K562 (cell line): ENCODE measurements at regions not wholly inside any gene's neighbourhood (a gene's known extent, or its start where the extent isn't known, plus 50 kb on each side); places are given as distances from the start of the nearest gene placed in this dataset.

Experiments
- ARID2 ChIP-seq: fragments of 450-650 bp; IDR thresholded peaks from 2 replicates; pipeline ENCODE4 v1.6.1; 2017; ENCODE audit warnings: antibody characterized with exemption, mild to moderate bottlenecking
- ESRRA ChIP-seq: fragments of 450-650 bp; IDR thresholded peaks from 2 replicates; pipeline ENCODE4 v1.6.1; 2014; ENCODE audit warnings: low read depth, mild to moderate bottlenecking, moderate library complexity, borderline replicate concordance
- ETS2 ChIP-seq: IDR thresholded peaks from 2 replicates; pipeline ENCODE4 v1.6.1; 2016; ENCODE audit warnings: borderline replicate concordance, missing genetic modification characterization, mild to moderate bottlenecking, moderate library complexity, missing compliant biosample characterization; ENCODE audit not compliant: poor library complexity, severe bottlenecking
- KLF1 ChIP-seq: fragments of 450-650 bp; IDR thresholded peaks from 2 replicates; pipeline ENCODE4 v1.6.1; 2016; ENCODE audit warnings: missing genetic modification characterization, missing compliant biosample characterization
- SLC30A9 ChIP-seq: fragments of 250-450 bp; sonication (Bioruptor Pico); IDR thresholded peaks from 2 replicates; pipeline ENCODE4 v1.8.0; 2022; ENCODE audit warnings: mild to moderate bottlenecking, moderate library complexity
- SP1 ChIP-seq: sonication (generic); formaldehyde crosslinking; IDR thresholded peaks from 2 replicates; pipeline ENCODE4 v1.8.1; 2022; ENCODE audit warnings: mild to moderate bottlenecking, missing genetic modification reagents
- USF2 ChIP-seq: sonication (generic); formaldehyde crosslinking; IDR thresholded peaks from 2 replicates; pipeline ENCODE4 v1.5.0; 2020; ENCODE audit warnings: missing genetic modification reagents
- ZNF23 ChIP-seq: fragments of 250-450 bp; sonication (Bioruptor Pico); IDR thresholded peaks from 2 replicates; pipeline ENCODE4 v1.4.0; 2020; ENCODE audit warnings: mild to moderate bottlenecking
- ZNF274 ChIP-seq: IDR thresholded peaks from 2 replicates; pipeline ENCODE4 v1.6.1; 2011; ENCODE audit warnings: low read depth, mild to moderate bottlenecking, low read length, moderate library complexity, borderline replicate concordance
- TF ChIP-seq, protein P1 (sequence below): fragments of 250-450 bp; sonication (Bioruptor Pico); IDR thresholded peaks from 2 replicates; pipeline ENCODE4 v1.4.0; 2020; ENCODE audit warnings: mild to moderate bottlenecking
- TF ChIP-seq, protein P2 (sequence below), 3 experiments: IDR thresholded peaks in 2 of 3; conservative IDR thresholded peaks in 1 of 3; 2 replicates each; pipeline ENCODE4 v1.5.1; 2011 to 2012; ENCODE audit warnings: low read length in 3 of 3, mild to moderate bottlenecking in 3 of 3, control low read depth in 2 of 3, improper control_type of control experiment in 1 of 3, inconsistent platforms in 1 of 3, low read depth in 1 of 3, mixed read lengths in 1 of 3, moderate library complexity in 1 of 3; ENCODE audit not compliant: insufficient read depth in 2 of 3
- TF ChIP-seq, protein P3 (sequence below): sonication (generic); formaldehyde crosslinking; IDR thresholded peaks from 2 replicates; pipeline ENCODE4 v1.9.0; 2022; ENCODE audit warnings: mild to moderate bottlenecking, missing genetic modification reagents
- TF ChIP-seq, protein P4 (sequence below): sonication (generic); formaldehyde crosslinking; IDR thresholded peaks from 2 replicates; pipeline ENCODE4 v1.8.1; 2022; ENCODE audit warnings: missing genetic modification reagents

- TF ChIP-seq, protein P1, sequence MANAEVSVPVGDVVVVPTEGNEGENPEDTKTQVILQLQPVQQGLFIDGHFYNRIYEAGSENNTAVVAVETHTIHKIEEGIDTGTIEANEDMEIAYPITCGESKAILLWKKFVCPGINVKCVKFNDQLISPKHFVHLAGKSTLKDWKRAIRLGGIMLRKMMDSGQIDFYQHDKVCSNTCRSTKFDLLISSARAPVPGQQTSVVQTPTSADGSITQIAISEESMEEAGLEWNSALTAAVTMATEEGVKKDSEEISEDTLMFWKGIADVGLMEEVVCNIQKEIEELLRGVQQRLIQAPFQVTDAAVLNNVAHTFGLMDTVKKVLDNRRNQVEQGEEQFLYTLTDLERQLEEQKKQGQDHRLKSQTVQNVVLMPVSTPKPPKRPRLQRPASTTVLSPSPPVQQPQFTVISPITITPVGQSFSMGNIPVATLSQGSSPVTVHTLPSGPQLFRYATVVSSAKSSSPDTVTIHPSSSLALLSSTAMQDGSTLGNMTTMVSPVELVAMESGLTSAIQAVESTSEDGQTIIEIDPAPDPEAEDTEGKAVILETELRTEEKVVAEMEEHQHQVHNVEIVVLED: no peak
- TF ChIP-seq, protein P2, sequence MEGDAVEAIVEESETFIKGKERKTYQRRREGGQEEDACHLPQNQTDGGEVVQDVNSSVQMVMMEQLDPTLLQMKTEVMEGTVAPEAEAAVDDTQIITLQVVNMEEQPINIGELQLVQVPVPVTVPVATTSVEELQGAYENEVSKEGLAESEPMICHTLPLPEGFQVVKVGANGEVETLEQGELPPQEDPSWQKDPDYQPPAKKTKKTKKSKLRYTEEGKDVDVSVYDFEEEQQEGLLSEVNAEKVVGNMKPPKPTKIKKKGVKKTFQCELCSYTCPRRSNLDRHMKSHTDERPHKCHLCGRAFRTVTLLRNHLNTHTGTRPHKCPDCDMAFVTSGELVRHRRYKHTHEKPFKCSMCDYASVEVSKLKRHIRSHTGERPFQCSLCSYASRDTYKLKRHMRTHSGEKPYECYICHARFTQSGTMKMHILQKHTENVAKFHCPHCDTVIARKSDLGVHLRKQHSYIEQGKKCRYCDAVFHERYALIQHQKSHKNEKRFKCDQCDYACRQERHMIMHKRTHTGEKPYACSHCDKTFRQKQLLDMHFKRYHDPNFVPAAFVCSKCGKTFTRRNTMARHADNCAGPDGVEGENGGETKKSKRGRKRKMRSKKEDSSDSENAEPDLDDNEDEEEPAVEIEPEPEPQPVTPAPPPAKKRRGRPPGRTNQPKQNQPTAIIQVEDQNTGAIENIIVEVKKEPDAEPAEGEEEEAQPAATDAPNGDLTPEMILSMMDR (IDR thresholded peaks at IDR 0.05 in 2 of 3, conservative IDR thresholded peaks at IDR 0.05 in 1 of 3; ENCODE audit: insufficient read depth in 2 of 3, low read depth in 1 of 3, low read length in 3 of 3): no peak
- TF ChIP-seq KLF1 (tag) (no peak), ESRRA (no peak), ZNF274 (no peak), ARID2 (no peak), SLC30A9 (no peak), ETS2 (tag) (no peak), ZNF23 (no peak), SP1 (CRISPR knock-in tag) (no peak), USF2 (CRISPR knock-in tag) (no peak)
- TF ChIP-seq, protein P3, sequence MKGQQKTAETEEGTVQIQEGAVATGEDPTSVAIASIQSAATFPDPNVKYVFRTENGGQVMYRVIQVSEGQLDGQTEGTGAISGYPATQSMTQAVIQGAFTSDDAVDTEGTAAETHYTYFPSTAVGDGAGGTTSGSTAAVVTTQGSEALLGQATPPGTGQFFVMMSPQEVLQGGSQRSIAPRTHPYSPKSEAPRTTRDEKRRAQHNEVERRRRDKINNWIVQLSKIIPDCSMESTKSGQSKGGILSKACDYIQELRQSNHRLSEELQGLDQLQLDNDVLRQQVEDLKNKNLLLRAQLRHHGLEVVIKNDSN (CRISPR knock-in tag): no peak
- TF ChIP-seq, protein P4, sequence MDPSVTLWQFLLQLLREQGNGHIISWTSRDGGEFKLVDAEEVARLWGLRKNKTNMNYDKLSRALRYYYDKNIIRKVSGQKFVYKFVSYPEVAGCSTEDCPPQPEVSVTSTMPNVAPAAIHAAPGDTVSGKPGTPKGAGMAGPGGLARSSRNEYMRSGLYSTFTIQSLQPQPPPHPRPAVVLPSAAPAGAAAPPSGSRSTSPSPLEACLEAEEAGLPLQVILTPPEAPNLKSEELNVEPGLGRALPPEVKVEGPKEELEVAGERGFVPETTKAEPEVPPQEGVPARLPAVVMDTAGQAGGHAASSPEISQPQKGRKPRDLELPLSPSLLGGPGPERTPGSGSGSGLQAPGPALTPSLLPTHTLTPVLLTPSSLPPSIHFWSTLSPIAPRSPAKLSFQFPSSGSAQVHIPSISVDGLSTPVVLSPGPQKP (CRISPR knock-in tag): no peak
Observed at GRCh38 chr5:2631758-2632157, 119.7 kb downstream of the IRX2 start.
